HepG2 (cell line): ENCODE measurements at regions not wholly inside any gene's neighbourhood (a gene's known extent, or its start where the extent isn't known, plus 50 kb on each side); places are given as distances from the start of the nearest gene placed in this dataset.

Experiments
- ATAC-seq: fragments of 200-7000 bp; cut with Tn5 transposase; 3 replicates; pipeline ENCODE4 v1.9.1; 2020; ENCODE audit warnings: mild to moderate bottlenecking, moderate library complexity
- BruUV-seq: library from RNA; stranded (reverse); fragments of 400-500 nt; replicated peaks from 2 replicates; lab custom pipeline; 2021; lab: Mats Ljungman, UMichigan
- CTCF ChIA-PET: fragments of 300-600 bp; formaldehyde crosslinking; extraction: SDS; loops from one replicate; lab custom pipeline; 2021; ENCODE audit warnings: low total read pairs, inconsistent platforms, low intra/inter-chr PET ratio; lab: Yijun Ruan, JAX
- POLR2A ChIA-PET: fragments of 350-600 bp; sonication (Branson Sonifier 250); formaldehyde crosslinking; loops from one replicate; lab custom pipeline; 2020; ENCODE audit warnings: antibody characterized with exemption, inconsistent platforms; lab: Yijun Ruan, JAX
- DNase-seq: peaks from one replicate; pipeline ENCODE4 v3.0.0-alpha.2; 2015; ENCODE audit warnings: low spot score
- FAIRE-seq: peaks from 3 replicates; lab custom pipeline; 2011; peaks lifted over from hg19 to GRCh38; lab: Jason Lieb, UNC
- H2AFZ ChIP-seq: one replicate; pipeline ENCODE4 v1.6.1; 2011; ENCODE audit warnings: low read length, inconsistent platforms
- H3K27ac ChIP-seq: fragments of 300-600 bp; 3 replicates; pipeline ENCODE4 v1.8.0; 2011; ENCODE audit warnings: mixed run types, mild to moderate bottlenecking, mixed read lengths, low read length, inconsistent platforms; ENCODE audit not compliant: insufficient read depth; ENCODE audit errors: extremely low read length
- H3K27me3 ChIP-seq, 2 experiments: fragments of 200-600 bp in 1 of 2; 2 replicates in 1 of 2; 3 replicates in 1 of 2; pipeline versions ENCODE4 v1.6.0 to v1.8.0; 2011; ENCODE audit warnings: low read length in 2 of 2, mild to moderate bottlenecking in 2 of 2, moderate library complexity in 2 of 2, inconsistent platforms in 1 of 2; ENCODE audit not compliant: insufficient read depth in 2 of 2, control insufficient read depth in 1 of 2
- H3K36me3 ChIP-seq, 2 experiments: fragments of 200-600 bp in 1 of 2; replicated peaks in 1 of 2; 2 replicates in 1 of 2; 3 replicates in 1 of 2; pipeline versions ENCODE4 v1.5.1 to v1.8.0; 2011; ENCODE audit warnings: low read length in 2 of 2, inconsistent platforms in 1 of 2; ENCODE audit not compliant: insufficient read depth in 2 of 2, control insufficient read depth in 1 of 2
- H3K4me1 ChIP-seq: 2 replicates; pipeline ENCODE4 v1.5.1; 2012; ENCODE audit warnings: low read length, inconsistent platforms; ENCODE audit not compliant: insufficient read depth
- H3K4me2 ChIP-seq: 2 replicates; pipeline ENCODE4 v1.6.0; 2011; ENCODE audit warnings: low read depth, low read length, inconsistent platforms
- H3K4me3 ChIP-seq, 3 experiments: fragments of 200-600 bp in 1 of 3; sonication (generic), shearing (Covaris generic) in 1 of 3; replicated peaks in 1 of 3; 2 replicates each; pipeline ENCODE4 v1.5.1; 2011 to 2016; ENCODE audit warnings: low read length in 3 of 3, inconsistent platforms in 2 of 3, low read depth in 2 of 3, mild to moderate bottlenecking in 2 of 3, control low read depth in 1 of 3, mixed read lengths in 1 of 3; ENCODE audit not compliant: insufficient read depth in 1 of 3
- H3K79me2 ChIP-seq: one replicate; pipeline ENCODE4 v1.6.1; 2011; ENCODE audit warnings: low read length, inconsistent platforms; ENCODE audit not compliant: insufficient read depth
- H3K9ac ChIP-seq: 2 replicates; pipeline ENCODE4 v1.6.0; 2011; ENCODE audit warnings: mild to moderate bottlenecking, low read depth, low read length, inconsistent platforms; ENCODE audit not compliant: insufficient read depth
- H3K9me3 ChIP-seq: 2 replicates; pipeline ENCODE4 v1.5.1; 2012; ENCODE audit warnings: mild to moderate bottlenecking, low read length
- H4K20me1 ChIP-seq: 2 replicates; pipeline ENCODE4 v1.6.0; 2011; ENCODE audit warnings: inconsistent platforms, mild to moderate bottlenecking, low read length, moderate library complexity; ENCODE audit not compliant: insufficient read depth
- ATM ChIP-seq: fragments of 450-650 bp; IDR thresholded peaks from 2 replicates; pipeline ENCODE4 v1.7.1; 2017; ENCODE audit warnings: mild to moderate bottlenecking, borderline replicate concordance
- CBX5 ChIP-seq: sonication (generic); formaldehyde crosslinking; IDR thresholded peaks from 2 replicates; pipeline ENCODE4 v1.4.0; 2020; ENCODE audit warnings: missing genetic modification reagents, borderline replicate concordance
- JARID2 ChIP-seq: sonication (generic); formaldehyde crosslinking; IDR thresholded peaks from 2 replicates; pipeline ENCODE4 v1.8.1; 2023; ENCODE audit warnings: missing genetic modification reagents, inconsistent platforms; ENCODE audit not compliant: insufficient replicate concordance
- MAFF ChIP-seq: IDR thresholded peaks from 2 replicates; pipeline ENCODE4 v1.6.1; 2011; ENCODE audit warnings: low read depth, low read length, improper control_type of control experiment
- MAFK ChIP-seq, 2 experiments: IDR thresholded peaks in 1 of 2; conservative IDR thresholded peaks in 1 of 2; 2 replicates each; pipeline ENCODE4 v1.6.1; 2011; ENCODE audit warnings: improper control_type of control experiment in 2 of 2, low read length in 2 of 2
- NAIF1 ChIP-seq: sonication (generic); formaldehyde crosslinking; IDR thresholded peaks from 2 replicates; pipeline ENCODE4 v1.5.0; 2020; ENCODE audit warnings: mild to moderate bottlenecking, missing genetic modification reagents, borderline replicate concordance
- ONECUT2 ChIP-seq: sonication (generic); formaldehyde crosslinking; IDR thresholded peaks from 2 replicates; pipeline ENCODE4 v1.4.0; 2020; ENCODE audit warnings: missing genetic modification reagents
- SIX1 ChIP-seq: sonication (generic); formaldehyde crosslinking; IDR thresholded peaks from 2 replicates; pipeline ENCODE4 v1.4.0; 2020; ENCODE audit warnings: missing genetic modification reagents, borderline replicate concordance
- ZFAT ChIP-seq: sonication (generic); formaldehyde crosslinking; conservative IDR thresholded peaks from 2 replicates; pipeline ENCODE4 v1.8.1; 2023; ENCODE audit warnings: missing genetic modification reagents, inconsistent platforms
- in situ Hi-C: cut with HindIII; loops from 2 replicates; pipeline ENCODE4 v1.10.0; 2017; ENCODE audit warnings: low pct_unique_long_range_greater_than_20kb; ENCODE audit not compliant: extremely low pct_ligation_motif_present
- intact Hi-C: fragments of 100-400 bp; cut with micrococcal nuclease; formaldehyde crosslinking; loops from one replicate; pipeline ENCODE4 v1.10.0; 2022; ENCODE audit not compliant: unreplicated experiment
- TF ChIP-seq, protein P1 (sequence below): sonication (generic); formaldehyde crosslinking; IDR thresholded peaks from 2 replicates; pipeline ENCODE4 v1.5.0; 2020; ENCODE audit warnings: mild to moderate bottlenecking, missing genetic modification reagents
- TF ChIP-seq, protein P2 (sequence below): sonication (generic); formaldehyde crosslinking; IDR thresholded peaks from 2 replicates; pipeline ENCODE4 v1.5.0; 2020; ENCODE audit warnings: mild to moderate bottlenecking, low read depth, missing genetic modification reagents, borderline replicate concordance

DNA sequence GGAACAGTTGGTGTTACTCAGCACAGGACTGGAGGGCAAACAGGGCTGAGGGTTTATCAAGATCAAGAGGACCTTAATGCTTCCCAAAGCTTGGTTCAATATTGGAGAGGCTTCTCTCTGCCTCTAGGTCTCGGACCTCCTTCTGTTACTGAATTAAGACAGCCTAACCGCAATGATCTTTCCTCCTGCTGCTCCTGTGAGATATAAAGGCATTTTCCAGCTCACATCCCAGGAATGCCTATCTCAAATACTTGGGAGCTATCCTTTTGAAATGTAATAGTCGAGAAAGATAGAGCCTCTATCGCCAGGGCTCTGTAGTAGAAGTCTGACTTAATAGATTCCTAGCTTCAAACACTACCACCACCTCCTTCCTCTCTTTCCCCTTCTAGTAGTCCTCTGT is 1475.0 kb downstream of the SLITRK1 start (continued):
- TF ChIP-seq, protein P1, sequence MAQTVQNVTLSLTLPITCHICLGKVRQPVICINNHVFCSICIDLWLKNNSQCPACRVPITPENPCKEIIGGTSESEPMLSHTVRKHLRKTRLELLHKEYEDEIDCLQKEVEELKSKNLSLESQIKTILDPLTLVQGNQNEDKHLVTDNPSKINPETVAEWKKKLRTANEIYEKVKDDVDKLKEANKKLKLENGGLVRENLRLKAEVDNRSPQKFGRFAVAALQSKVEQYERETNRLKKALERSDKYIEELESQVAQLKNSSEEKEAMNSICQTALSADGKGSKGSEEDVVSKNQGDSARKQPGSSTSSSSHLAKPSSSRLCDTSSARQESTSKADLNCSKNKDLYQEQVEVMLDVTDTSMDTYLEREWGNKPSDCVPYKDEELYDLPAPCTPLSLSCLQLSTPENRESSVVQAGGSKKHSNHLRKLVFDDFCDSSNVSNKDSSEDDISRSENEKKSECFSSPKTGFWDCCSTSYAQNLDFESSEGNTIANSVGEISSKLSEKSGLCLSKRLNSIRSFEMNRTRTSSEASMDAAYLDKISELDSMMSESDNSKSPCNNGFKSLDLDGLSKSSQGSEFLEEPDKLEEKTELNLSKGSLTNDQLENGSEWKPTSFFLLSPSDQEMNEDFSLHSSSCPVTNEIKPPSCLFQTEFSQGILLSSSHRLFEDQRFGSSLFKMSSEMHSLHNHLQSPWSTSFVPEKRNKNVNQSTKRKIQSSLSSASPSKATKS (CRISPR knock-in tag) = no peak
- TF ChIP-seq ATM = no peak
- no peak for TF ChIP-seq NAIF1 (CRISPR knock-in tag)
- no peak for TF ChIP-seq JARID2 (CRISPR knock-in tag)
- TF ChIP-seq CBX5 = no peak

DNA sequence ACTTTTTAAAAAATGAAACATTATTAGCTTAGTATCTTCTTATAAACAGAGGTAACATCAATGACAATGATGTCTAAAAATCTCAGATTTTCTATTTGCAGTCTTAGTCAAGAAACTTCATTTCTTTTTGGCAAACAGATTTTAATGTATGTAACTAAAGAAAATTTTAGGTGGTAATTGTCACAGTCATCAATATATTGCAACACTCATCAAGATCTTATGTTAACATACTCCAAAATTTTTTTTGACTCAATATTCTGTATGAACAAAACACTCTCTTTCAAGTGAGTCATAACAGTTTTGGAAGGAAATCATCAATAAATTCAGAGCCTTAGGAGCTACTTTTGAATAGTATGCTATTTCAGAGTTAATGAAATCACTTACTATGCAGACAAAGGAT is 1507.6 kb downstream of the SLITRK1 start:
- DNase-seq = no peak
- Histone ChIP-seq H3K4me3 (no peak overlapping the region), H3K36me3 (no peaks in the 10 kb centered on the region), H4K20me1 (no peaks in the 10 kb centered on the region), H3K9ac (no peak overlapping the region), H3K27ac (no peak overlapping the region), H2AFZ (no peak overlapping the region), H3K4me1 (no peaks in the 10 kb centered on the region; the same call in 1 of the 2 replicates), H3K4me2 (no peak overlapping the region), H3K9me3 (peaks cover 27% of the 10 kb centered on the region), H3K79me2 (no peaks in the 10 kb centered on the region), H3K27me3 (no peaks in the 10 kb centered on the region)
- ATAC-seq = no peak
- ChIA-PET POLR2A (no interaction called here), CTCF (no interaction called here)
- in situ Hi-C loops (no loop called here), intact Hi-C loops (no loop called here)
- no peak for FAIRE-seq
- peak; percentile 36 to 64; a peak in 3 of 4 replicates for TF ChIP-seq MAFK (conservative IDR thresholded peaks at IDR 0.05 in 1 of 2, IDR thresholded peaks at IDR 0.05 in 1 of 2; ENCODE audit: low read length in 2 of 2)
- peak; percentile 57; the same call in 1 of the 2 replicates for TF ChIP-seq MAFF
- no peak for TF ChIP-seq SIX1 (CRISPR knock-in tag)
- TF ChIP-seq, protein P2, sequence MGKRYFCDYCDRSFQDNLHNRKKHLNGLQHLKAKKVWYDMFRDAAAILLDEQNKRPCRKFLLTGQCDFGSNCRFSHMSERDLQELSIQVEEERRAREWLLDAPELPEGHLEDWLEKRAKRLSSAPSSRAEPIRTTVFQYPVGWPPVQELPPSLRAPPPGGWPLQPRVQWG (CRISPR knock-in tag) = no peak
- TF ChIP-seq ZFAT = no peak
- no peak for TF ChIP-seq ONECUT2 (CRISPR knock-in tag)
- no TSS peak for BruUV-seq
